CD8-positive, alpha-beta memory T cell (primary cell): ENCODE measurements at regions not wholly inside any gene's neighbourhood (a gene's known extent, or its start where the extent isn't known, plus 50 kb on each side); places are given as distances from the start of the nearest gene placed in this dataset.

Experiments
- CTCF ChIA-PET: fragments of 350-600 bp; sonication (Branson Sonifier 250); formaldehyde crosslinking; loops from one replicate; lab custom pipeline; 2021; ENCODE audit warnings: antibody characterized with exemption; lab: Charles Lee
- POLR2A ChIA-PET: fragments of 350-600 bp; sonication (Branson Sonifier 250); formaldehyde crosslinking; loops from one replicate; lab custom pipeline; 2021; ENCODE audit warnings: antibody characterized with exemption; lab: Charles Lee
- DNase-seq, 5 donors: peaks; one replicate each; pipeline versions ENCODE4 v3.0.0 to v3.0.0-alpha.2; 2020 to 2022; ENCODE audit warnings: mixed read lengths in 1 of 5
- H3K27ac ChIP-seq: one replicate; pipeline ENCODE4 v1.7.0; 2013; ENCODE audit warnings: low read depth, mild to moderate bottlenecking, low read length, moderate library complexity
- H3K27me3 ChIP-seq: 2 replicates; pipeline ENCODE4 v1.7.0; 2013; ENCODE audit warnings: low read length, mild to moderate bottlenecking; ENCODE audit not compliant: insufficient read depth, poor library complexity, severe bottlenecking
- H3K36me3 ChIP-seq: 2 replicates; pipeline ENCODE4 v1.7.0; 2013; ENCODE audit warnings: mild to moderate bottlenecking, low read length, moderate library complexity; ENCODE audit not compliant: insufficient read depth
- H3K4me1 ChIP-seq: 2 replicates; pipeline ENCODE4 v1.7.0; 2013; ENCODE audit warnings: mild to moderate bottlenecking, low read length, moderate library complexity; ENCODE audit not compliant: insufficient read depth
- H3K4me3 ChIP-seq: 2 replicates; pipeline ENCODE4 v1.7.0; 2013; ENCODE audit warnings: mild to moderate bottlenecking, low read length
- H3K9me3 ChIP-seq: 2 replicates; pipeline ENCODE4 v1.7.0; 2013; ENCODE audit warnings: mild to moderate bottlenecking, low read length
- H3K27ac Mint-ChIP-seq, 8 donors: one replicate each; pipeline ENCODE4 v1.8.0; 2020 to 2021; ENCODE audit warnings: mixed read lengths in 8 of 8, mild to moderate bottlenecking in 6 of 8, inconsistent platforms in 3 of 8, moderate library complexity in 3 of 8
- H3K27me3 Mint-ChIP-seq, 2 donors: one replicate each; pipeline ENCODE4 v1.8.0; 2020 to 2021; ENCODE audit warnings: mixed read lengths in 2 of 2, mild to moderate bottlenecking in 1 of 2, moderate library complexity in 1 of 2
- H3K36me3 Mint-ChIP-seq, 3 donors: one replicate each; pipeline ENCODE4 v1.8.0; 2020 to 2021; ENCODE audit warnings: mixed read lengths in 3 of 3, inconsistent platforms in 1 of 3, mild to moderate bottlenecking in 1 of 3
- H3K4me1 Mint-ChIP-seq, 3 donors: one replicate each; pipeline ENCODE4 v1.8.0; 2020 to 2021; ENCODE audit warnings: mixed read lengths in 3 of 3, inconsistent platforms in 1 of 3, mild to moderate bottlenecking in 1 of 3
- H3K4me3 Mint-ChIP-seq, 7 donors: one replicate each; pipeline ENCODE4 v1.8.0; 2020 to 2021; ENCODE audit warnings: mixed read lengths in 7 of 7, mild to moderate bottlenecking in 6 of 7, moderate library complexity in 4 of 7, inconsistent platforms in 2 of 7
- H3K9me3 Mint-ChIP-seq, 5 donors: one replicate each; pipeline ENCODE4 v1.8.0; 2020 to 2022; ENCODE audit warnings: mixed read lengths in 5 of 5, mild to moderate bottlenecking in 3 of 5, moderate library complexity in 2 of 5, inconsistent platforms in 1 of 5

- Histone ChIP-seq H3K27me3 (no peaks in the 10 kb centered on the region), H3K9me3 (no peaks in the 10 kb centered on the region), H3K36me3 (no peaks in the 10 kb centered on the region), H3K27ac (no peak overlapping the region), H3K4me1 (no peaks in the 10 kb centered on the region), H3K4me3 (no peak overlapping the region)
- Mint-ChIP-seq H3K4me1 (no peaks in the 10 kb centered on the region), H3K36me3 (no peaks in the 10 kb centered on the region), H3K4me3 (no peak overlapping the region), H3K9me3 (peaks cover 0 to 2% (median 0%) of the 10 kb centered on the region in 5 donors), H3K27ac (no peak overlapping the region), H3K27me3 (peaks cover 0 to 3% of the 10 kb centered on the region in 2 donors)
- ChIA-PET CTCF (no interaction called here), POLR2A (no interaction called here)
- DNase-seq: no peak
Observed at GRCh38 chr4:155597281-155597680, 69.4 kb upstream of the GUCY1A1 start.

- Histone ChIP-seq H3K4me3 (no peak overlapping the region), H3K27me3 (no peaks in the 10 kb centered on the region), H3K36me3 (no peaks in the 10 kb centered on the region), H3K9me3 (no peaks in the 10 kb centered on the region), H3K4me1 (no peaks in the 10 kb centered on the region), H3K27ac (no peak overlapping the region)
- no peaks in the 10 kb centered on the region for H3K36me3 Mint-ChIP-seq
- CTCF ChIA-PET: no interaction called here
- H3K27me3 Mint-ChIP-seq: peaks cover 0 to 3% of the 10 kb centered on the region in 2 donors
- POLR2A ChIA-PET: no interaction called here
- no peak overlapping the region for H3K4me3 Mint-ChIP-seq
- peaks cover 0 to 2% (median 0%) of the 10 kb centered on the region in 5 donors for H3K9me3 Mint-ChIP-seq
- H3K4me1 Mint-ChIP-seq: no peaks in the 10 kb centered on the region
- no peak for DNase-seq
- H3K27ac Mint-ChIP-seq: no peak overlapping the region
Observed at GRCh38 chr4:155593793-155594192, 72.9 kb upstream of the GUCY1A1 start.

- peaks cover 0 to 2% (median 0%) of the 10 kb centered on the region in 5 donors for H3K9me3 Mint-ChIP-seq
- H3K4me1 Mint-ChIP-seq: no peaks in the 10 kb centered on the region
- no peak overlapping the region for H3K27ac ChIP-seq
- CTCF ChIA-PET: no interaction called here
- no peak overlapping the region for H3K4me3 ChIP-seq
- H3K36me3 ChIP-seq: no peaks in the 10 kb centered on the region
- H3K4me1 ChIP-seq: no peaks in the 10 kb centered on the region
- H3K4me3 Mint-ChIP-seq: no peak overlapping the region
- no peaks in the 10 kb centered on the region for H3K9me3 ChIP-seq
- no peak for DNase-seq
- no peaks in the 10 kb centered on the region for H3K36me3 Mint-ChIP-seq
- H3K27ac Mint-ChIP-seq: no peak overlapping the region
- no peaks in the 10 kb centered on the region for H3K27me3 ChIP-seq
- H3K27me3 Mint-ChIP-seq: peaks cover 0 to 3% of the 10 kb centered on the region in 2 donors
- POLR2A ChIA-PET: no interaction called here
Observed at GRCh38 chr4:155592938-155593297, 73.7 kb upstream of the GUCY1A1 start.

GRCh38 chr4:155592179-155592937 lies 74.3 kb upstream of the GUCY1A1 start:
- DNase-seq: no peak
- POLR2A ChIA-PET: no interaction called here
- H3K4me3 Mint-ChIP-seq: no peak overlapping the region

GRCh38 chr4:155591738-155592143 lies 74.9 kb upstream of the GUCY1A1 start:
- no peaks in the 10 kb centered on the region for H3K27me3 Mint-ChIP-seq

More at GRCh38 chr4:155592179-155592937, 74.3 kb upstream of the GUCY1A1 start:
- no peaks in the 10 kb centered on the region for H3K27me3 ChIP-seq
- H3K27ac ChIP-seq: no peak overlapping the region
- no peaks in the 10 kb centered on the region for H3K4me1 ChIP-seq
- CTCF ChIA-PET: no interaction called here
- no peaks in the 10 kb centered on the region for H3K36me3 ChIP-seq
- no peak overlapping the region for H3K4me3 ChIP-seq
- Mint-ChIP-seq H3K4me1 (no peaks in the 10 kb centered on the region), H3K36me3 (no peaks in the 10 kb centered on the region), H3K9me3 (peaks cover 0 to 2% (median 0%) of the 10 kb centered on the region in 5 donors), H3K27ac (no peak overlapping the region), H3K27me3 (no peaks in the 10 kb centered on the region)
- H3K9me3 ChIP-seq: no peaks in the 10 kb centered on the region

GRCh38 chr4:155590796-155591585 lies 75.7 kb upstream of the GUCY1A1 start:
- no peaks in the 10 kb centered on the region for H3K27me3 Mint-ChIP-seq
- CTCF ChIA-PET: no interaction called here
- Histone ChIP-seq H3K4me3 (no peak overlapping the region), H3K36me3 (no peaks in the 10 kb centered on the region), H3K4me1 (no peaks in the 10 kb centered on the region), H3K9me3 (no peaks in the 10 kb centered on the region), H3K27ac (no peak overlapping the region), H3K27me3 (no peaks in the 10 kb centered on the region)
- H3K36me3 Mint-ChIP-seq: no peaks in the 10 kb centered on the region
- no peaks in the 10 kb centered on the region for H3K4me1 Mint-ChIP-seq
- POLR2A ChIA-PET: no interaction called here
- no peak for DNase-seq
- H3K4me3 Mint-ChIP-seq: no peak overlapping the region
- H3K9me3 Mint-ChIP-seq: peaks cover 0 to 2% (median 0%) of the 10 kb centered on the region in 5 donors
- no peak overlapping the region for H3K27ac Mint-ChIP-seq

More at GRCh38 chr4:155591738-155592143, 74.9 kb upstream of the GUCY1A1 start:
- CTCF ChIA-PET: no interaction called here
- H3K4me3 ChIP-seq: no peak overlapping the region
- H3K9me3 ChIP-seq: no peaks in the 10 kb centered on the region
- Mint-ChIP-seq H3K27ac (no peak overlapping the region), H3K4me1 (no peaks in the 10 kb centered on the region), H3K4me3 (no peak overlapping the region), H3K9me3 (peaks cover 0 to 2% (median 0%) of the 10 kb centered on the region in 5 donors), H3K36me3 (no peaks in the 10 kb centered on the region)
- no peak for DNase-seq
- H3K4me1 ChIP-seq: no peaks in the 10 kb centered on the region
- H3K36me3 ChIP-seq: no peaks in the 10 kb centered on the region
- H3K27ac ChIP-seq: no peak overlapping the region
- POLR2A ChIA-PET: no interaction called here
- H3K27me3 ChIP-seq: no peaks in the 10 kb centered on the region

- Histone ChIP-seq H3K27me3 (no peaks in the 10 kb centered on the region), H3K4me1 (no peaks in the 10 kb centered on the region), H3K36me3 (no peaks in the 10 kb centered on the region), H3K27ac (no peak overlapping the region), H3K4me3 (no peak overlapping the region), H3K9me3 (no peaks in the 10 kb centered on the region)
- POLR2A ChIA-PET: no interaction called here
- peaks cover 0 to 2% (median 2%) of the 10 kb centered on the region in 3 donors for H3K4me1 Mint-ChIP-seq
- no peak overlapping the region for H3K27ac Mint-ChIP-seq
- H3K4me3 Mint-ChIP-seq: no peak overlapping the region
- CTCF ChIA-PET: no interaction called here
- H3K27me3 Mint-ChIP-seq: peaks cover 0 to 2% of the 10 kb centered on the region in 2 donors
- no peak for DNase-seq
- H3K36me3 Mint-ChIP-seq: no peaks in the 10 kb centered on the region
- H3K9me3 Mint-ChIP-seq: peaks cover 0 to 2% (median 0%) of the 10 kb centered on the region in 5 donors
Observed at GRCh38 chr4:155588437-155588836, 78.2 kb upstream of the GUCY1A1 start.

GRCh38 chr4:155587766-155588165 lies 78.9 kb upstream of the GUCY1A1 start:
- Histone ChIP-seq H3K4me1 (no peaks in the 10 kb centered on the region), H3K27ac (no peak overlapping the region), H3K36me3 (no peaks in the 10 kb centered on the region), H3K4me3 (no peak overlapping the region), H3K9me3 (no peaks in the 10 kb centered on the region), H3K27me3 (no peaks in the 10 kb centered on the region)
- H3K36me3 Mint-ChIP-seq: no peaks in the 10 kb centered on the region
- no peak overlapping the region for H3K27ac Mint-ChIP-seq
- CTCF ChIA-PET: no interaction called here
- H3K4me3 Mint-ChIP-seq: no peak overlapping the region
- H3K4me1 Mint-ChIP-seq: peaks cover 2 to 9% (median 6%) of the 10 kb centered on the region in 3 donors
- H3K9me3 Mint-ChIP-seq: peaks cover 0 to 2% (median 0%) of the 10 kb centered on the region in 5 donors
- no peak for DNase-seq
- peaks cover 0 to 2% of the 10 kb centered on the region in 2 donors for H3K27me3 Mint-ChIP-seq
- POLR2A ChIA-PET: no interaction called here
